OCI-LY1 (cell line): ENCODE measurements at regions not wholly inside any gene's neighbourhood (a gene's known extent, or its start where the extent isn't known, plus 50 kb on each side); places are given as distances from the start of the nearest gene placed in this dataset.
"Not testable (repeated sequence)": the region's sequence is repeated elsewhere in the genome, so short reads cannot be mapped to it uniquely, and the experiment has no call there.

Experiments used
- EZH2 ChIP-seq: fragments of 200-600 bp; sonication (generic), shearing (Covaris generic); IDR thresholded peaks from 2 replicates; pipeline ENCODE4 v1.8.0; 2017; ENCODE audit warnings: borderline replicate concordance, mixed run types, mild to moderate bottlenecking, antibody characterized with exemption, low read length, moderate library complexity, mixed read lengths
- TF ChIP-seq, protein P1 (sequence below): fragments of 200-600 bp; sonication (generic), shearing (Covaris generic); IDR thresholded peaks from 2 replicates; pipeline ENCODE4 v1.5.1; 2017; ENCODE audit warnings: mild to moderate bottlenecking, antibody characterized with exemption, low read length, moderate library complexity, mixed read lengths

DNA sequence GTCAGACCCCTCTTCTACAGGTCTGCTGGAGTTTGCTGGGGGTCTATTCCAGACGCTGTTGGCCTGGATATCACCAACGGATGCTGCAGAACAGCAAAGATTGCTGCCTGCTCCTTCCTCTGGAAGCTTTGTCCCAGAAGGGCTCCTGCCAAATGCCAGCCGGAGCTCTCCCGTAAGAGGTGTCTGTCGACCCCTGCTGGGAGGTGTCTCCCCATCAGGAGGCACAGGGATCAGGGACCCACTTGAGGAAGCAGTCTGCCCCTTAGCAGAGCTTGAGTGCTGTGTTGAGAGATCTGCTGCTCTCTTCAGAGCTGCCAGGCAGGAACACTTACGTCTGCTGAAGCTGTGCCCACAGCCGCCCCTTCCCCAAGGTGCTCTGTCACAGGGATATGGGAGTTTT is 122.1 kb upstream of the TNP1 start:
- TF ChIP-seq, protein P1, sequence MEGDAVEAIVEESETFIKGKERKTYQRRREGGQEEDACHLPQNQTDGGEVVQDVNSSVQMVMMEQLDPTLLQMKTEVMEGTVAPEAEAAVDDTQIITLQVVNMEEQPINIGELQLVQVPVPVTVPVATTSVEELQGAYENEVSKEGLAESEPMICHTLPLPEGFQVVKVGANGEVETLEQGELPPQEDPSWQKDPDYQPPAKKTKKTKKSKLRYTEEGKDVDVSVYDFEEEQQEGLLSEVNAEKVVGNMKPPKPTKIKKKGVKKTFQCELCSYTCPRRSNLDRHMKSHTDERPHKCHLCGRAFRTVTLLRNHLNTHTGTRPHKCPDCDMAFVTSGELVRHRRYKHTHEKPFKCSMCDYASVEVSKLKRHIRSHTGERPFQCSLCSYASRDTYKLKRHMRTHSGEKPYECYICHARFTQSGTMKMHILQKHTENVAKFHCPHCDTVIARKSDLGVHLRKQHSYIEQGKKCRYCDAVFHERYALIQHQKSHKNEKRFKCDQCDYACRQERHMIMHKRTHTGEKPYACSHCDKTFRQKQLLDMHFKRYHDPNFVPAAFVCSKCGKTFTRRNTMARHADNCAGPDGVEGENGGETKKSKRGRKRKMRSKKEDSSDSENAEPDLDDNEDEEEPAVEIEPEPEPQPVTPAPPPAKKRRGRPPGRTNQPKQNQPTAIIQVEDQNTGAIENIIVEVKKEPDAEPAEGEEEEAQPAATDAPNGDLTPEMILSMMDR, result not testable (repeated sequence)
- TF ChIP-seq EZH2, result not testable (repeated sequence)
